Stimulated activated CD8-positive, alpha-beta memory T cell treated with anti-CD3 and anti-CD28 coated beads, Interleukin-7, amount 100 ng/mL, for 1 hour (primary cell): ENCODE measurements at regions not wholly inside any gene's neighbourhood (a gene's known extent, or its start where the extent isn't known, plus 50 kb on each side); places are given as distances from the start of the nearest gene placed in this dataset.

Experiments used
- DNase-seq, 2 donors: peaks; one replicate each; pipeline ENCODE4 v3.0.0-alpha.2; 2020; ENCODE audit warnings: low read depth in 2 of 2

- DNase-seq, result no peak
Measured at GRCh38 chr11:70486731-70487130, 88.4 kb downstream of the CTTN start.

GRCh38 chr11:70487160-70487559 lies 88.8 kb downstream of the CTTN start:
- no peak for DNase-seq

- DNase-seq, result no peak
Measured at GRCh38 chr11:70487756-70488155, 89.4 kb downstream of the CTTN start.

GRCh38 chr11:70488171-70488703 lies 89.9 kb downstream of the CTTN start:
- no peak for DNase-seq

GRCh38 chr11:70489276-70489675 lies 90.9 kb downstream of the CTTN start:
- no peak for DNase-seq

GRCh38 chr11:70490208-70490607 lies 91.9 kb downstream of the CTTN start:
- DNase-seq, result no peak

DNA sequence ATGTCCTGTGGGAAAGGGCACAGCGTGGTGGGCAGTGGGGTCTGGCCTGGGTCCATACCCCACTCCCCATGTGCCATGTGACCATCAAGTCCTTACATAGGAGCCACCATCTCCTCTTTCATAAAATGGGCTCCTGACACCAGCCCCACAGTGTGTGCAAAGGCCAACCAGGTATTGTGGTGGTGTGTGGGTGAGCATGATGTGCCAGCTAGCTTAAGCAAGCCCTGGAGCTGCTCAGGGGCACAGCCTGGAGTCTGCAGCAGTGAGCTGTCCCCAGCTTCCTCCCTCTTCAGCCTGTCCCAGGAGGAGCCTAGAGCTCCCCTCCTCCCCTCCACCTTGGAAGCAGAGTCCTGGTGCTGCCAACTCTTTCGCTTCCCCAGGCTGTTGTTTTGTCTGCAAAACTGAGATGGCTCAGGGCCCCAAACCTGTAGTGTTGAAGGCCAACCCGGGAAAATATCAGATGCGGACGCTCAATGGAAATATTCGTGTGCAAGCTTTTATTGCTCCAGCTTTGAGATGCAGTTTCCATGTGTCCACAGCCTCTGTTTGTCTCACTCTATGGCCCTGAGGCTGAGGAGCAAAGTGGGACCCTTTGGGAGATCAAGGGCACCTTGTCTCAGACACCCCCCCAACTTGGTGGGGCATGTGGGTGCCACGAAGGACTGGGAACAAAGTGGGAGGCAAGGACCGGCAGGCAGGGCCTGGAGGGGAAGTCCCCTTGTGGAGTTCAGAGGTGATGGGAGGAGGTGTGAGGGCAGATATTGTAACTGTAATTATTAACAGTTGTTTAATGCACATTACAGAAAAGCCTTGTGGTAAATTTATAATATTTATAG lies 92.6 kb downstream of the CTTN start:
- DNase-seq, result no peak

DNA sequence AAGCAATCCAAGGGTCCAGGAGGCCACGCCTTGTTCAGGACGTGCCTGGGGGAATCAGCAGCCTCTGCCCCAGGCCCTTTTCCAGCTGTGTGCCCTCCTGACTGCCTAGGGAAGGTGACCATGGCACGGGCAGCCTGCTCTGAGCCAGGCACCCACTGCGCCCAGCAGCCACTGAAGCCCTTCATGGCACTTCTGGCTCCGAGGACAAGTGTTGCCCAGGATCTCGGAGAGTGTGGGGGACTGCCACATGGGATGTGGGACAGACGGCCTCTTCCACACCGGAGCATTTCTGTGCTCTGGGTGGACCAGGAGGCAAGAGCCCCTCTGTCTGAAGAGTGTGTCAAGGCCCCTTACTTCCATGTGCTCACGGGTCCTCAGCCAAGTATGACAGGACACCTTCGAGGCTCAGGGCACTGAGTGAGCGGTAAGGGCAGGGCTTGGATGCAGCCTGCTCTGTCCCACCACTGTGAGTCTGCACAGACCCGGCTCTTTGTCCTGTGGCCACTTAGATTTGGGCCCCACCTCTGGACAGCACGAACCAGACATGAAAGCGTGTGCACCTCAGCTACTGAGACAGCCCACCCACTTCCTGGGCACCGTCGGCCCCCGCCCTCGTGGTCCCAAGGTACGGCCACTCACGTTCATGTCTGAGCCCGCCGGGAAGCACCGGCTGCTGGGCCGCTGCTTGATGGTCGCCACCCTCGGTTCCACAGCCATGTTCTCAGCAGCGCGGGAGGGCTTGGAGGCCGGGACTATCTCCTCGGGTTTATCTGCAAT lies 93.6 kb downstream of the CTTN start:
- DNase-seq, result no peak

- no peak for DNase-seq
Measured at GRCh38 chr11:70493089-70493474, 94.8 kb downstream of the CTTN start.

DNA sequence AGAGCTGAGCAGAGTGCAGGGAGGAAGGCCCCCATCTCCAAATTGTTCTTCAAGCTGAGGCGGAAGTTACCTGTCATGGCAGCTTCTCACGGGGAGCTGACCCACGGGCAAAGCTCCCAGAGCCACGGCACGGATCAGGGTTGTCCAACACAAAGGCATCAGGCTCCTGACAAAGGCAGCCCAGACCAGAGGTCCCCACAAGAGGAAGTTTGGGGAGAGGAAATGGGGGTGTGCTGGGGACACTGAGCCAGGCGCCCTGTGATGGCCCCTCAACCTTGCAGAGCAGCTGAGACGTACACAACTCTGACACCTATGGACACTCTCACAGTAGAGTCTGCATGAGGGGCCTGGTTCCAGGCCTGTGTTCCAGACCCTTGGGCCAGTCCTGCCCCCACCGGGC lies 95.6 kb downstream of the CTTN start:
- no peak for DNase-seq

DNA sequence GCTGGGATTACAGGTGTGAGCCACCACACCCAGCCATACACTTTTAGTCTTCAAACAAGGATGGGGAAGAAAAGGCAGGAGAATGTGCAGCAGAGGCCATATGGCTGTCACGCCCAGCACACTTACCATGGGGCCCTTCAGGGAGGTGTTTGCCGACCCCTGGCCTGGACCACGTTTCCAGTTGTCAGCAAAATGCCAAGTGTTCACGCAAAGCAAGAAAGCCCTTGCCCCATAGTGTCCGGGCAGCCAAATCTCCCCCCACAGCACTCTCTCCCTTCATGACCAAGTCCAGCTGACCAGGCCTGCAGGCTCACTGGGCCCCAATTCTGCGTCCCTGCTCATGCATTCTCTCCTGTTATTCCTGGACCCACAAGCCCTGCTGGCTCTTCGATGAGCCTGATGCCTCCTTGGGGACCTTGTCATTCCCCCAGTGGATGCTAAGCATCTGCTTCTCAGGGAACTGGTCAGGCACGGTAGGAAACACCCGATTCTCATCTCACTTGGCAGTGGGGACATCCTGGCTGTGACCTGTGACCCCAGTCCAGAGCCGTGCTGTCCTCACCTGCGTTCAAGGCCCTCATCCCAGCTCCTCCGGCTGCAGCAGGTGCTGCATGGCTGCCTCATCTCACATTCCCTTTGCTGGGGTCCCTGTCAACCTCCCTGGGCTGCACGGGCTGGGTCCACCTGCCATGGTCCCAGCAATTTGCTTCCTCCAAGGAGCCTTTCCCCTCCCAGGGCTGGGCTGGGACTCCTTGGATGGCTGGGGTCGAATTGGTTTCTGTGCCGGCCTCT lies 96.4 kb downstream of the CTTN start:
- no peak for DNase-seq

- DNase-seq, result no peak
Measured at GRCh38 chr11:70495351-70496310, 97.3 kb downstream of the CTTN start.

DNA sequence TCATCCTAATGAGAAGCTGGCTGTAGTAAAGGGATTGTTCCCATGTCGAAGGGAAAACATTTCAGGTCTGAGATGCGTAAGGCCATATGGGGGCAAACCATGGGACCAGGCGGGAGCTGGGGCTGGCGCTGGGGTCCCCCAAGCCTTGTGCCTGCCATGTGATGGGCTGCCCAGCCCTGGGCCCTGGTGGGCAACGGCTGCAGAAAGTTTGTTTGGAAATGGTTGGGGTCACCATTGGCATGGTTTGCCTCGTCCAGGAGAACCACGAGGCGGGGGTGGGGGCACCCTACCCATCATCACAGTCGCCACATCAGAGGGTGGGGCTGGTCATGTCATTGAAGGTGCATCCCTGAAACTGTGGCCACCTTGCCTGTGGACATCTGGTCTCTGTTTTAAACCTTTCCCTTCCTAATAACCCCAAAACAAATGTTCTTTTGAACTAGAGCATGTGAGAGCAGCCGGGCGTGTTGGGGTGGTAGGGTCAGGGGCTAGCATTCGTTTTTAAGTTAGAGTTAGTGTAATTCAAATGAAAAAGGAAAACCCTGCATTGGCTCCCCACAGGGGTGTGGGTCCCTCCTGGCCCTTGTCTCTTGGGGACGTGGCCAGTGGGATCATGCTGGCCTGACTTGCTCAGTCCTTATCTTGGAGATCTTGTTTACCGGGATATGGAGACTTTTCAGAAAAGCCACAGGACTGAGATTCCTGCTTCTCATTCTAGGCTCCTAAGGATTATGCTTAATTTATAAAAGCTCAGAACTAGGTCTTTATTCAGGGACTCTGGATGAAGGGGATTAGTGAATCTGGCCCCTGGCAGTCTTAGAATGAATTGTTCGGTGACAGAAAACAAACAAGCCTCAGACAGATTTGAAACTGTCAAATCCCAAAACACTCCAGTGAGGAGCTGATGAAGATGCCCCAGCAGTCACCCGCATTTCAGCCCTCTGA lies 98.5 kb downstream of the CTTN start:
- DNase-seq, result no peak

DNA sequence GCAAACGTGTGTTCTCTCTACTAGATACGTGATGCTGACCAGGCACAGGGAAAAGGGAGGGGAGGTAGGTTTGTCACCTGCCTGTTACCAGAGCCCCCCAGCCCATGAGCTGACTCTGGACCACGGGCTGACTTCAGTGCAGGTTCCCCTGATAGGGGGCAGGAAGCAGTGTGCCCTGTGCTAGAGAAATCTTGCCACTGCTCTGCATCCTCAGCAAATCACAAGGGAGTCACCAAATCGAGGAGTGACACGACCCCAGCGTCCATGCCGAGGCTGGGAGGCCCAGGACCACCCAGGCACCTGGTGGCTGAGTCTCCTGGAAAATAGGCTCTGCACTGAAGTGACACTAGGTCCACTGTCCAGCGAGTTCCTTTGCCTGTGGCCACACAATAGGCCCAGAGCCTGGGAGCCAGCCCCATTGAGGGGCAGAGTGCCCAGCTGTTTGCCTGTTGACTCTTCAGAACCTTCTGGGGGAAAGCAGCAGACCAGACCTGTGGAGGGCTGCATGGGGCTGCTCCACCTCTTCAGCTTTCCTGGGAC lies 99.3 kb downstream of the CTTN start:
- no peak for DNase-seq

- no peak for DNase-seq
Measured at GRCh38 chr11:70498171-70498571, 99.8 kb downstream of the CTTN start.

- DNase-seq, result no peak
Measured at GRCh38 chr11:70498976-70499801, 100.9 kb downstream of the CTTN start.

DNA sequence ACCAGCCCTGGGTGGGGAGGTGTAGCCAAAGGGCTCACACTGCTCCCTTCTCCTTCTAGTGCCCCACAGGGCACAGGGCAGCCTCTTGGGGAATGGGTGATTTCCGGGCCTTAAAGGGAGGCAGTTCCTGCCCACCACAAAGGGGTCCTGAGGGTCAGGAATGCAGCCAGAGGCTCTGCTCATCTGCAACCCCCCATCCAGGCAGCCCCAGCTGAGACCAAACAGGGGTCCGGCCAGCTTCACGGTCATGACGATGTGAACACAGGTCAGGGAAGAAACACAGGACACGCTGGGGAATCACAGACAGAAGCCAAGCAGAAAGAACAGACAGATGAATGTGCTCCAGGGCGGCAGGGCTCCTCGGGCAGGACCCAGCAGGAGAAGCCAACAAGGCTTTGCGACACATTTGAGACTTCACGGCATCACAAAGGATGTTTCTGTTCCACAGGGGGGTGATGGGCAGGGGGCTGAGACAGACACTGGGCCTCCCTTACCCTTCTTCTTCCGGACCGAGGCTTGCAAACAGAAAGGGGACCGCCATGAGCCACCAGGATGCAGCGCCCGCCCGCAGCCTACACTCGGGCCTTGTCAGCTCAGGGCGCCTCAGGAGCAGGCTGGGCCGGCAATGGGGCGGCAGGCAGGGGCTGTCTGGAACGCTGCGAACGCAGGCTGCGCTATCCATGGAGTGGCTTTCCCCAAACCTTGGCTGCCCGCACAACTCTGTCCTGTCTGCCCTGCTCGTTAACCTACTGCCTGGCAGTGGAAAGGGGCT lies 101.9 kb downstream of the CTTN start:
- DNase-seq, result no peak
